Adrenal gland (tissue), 5 donors: ENCODE measurements at regions not wholly inside any gene's neighbourhood (a gene's known extent, or its start where the extent isn't known, plus 50 kb on each side); places are given as distances from the start of the nearest gene placed in this dataset.

Source experiments
- POLR2A ChIP-seq, 2 donors: fragments of 450-650 bp; IDR thresholded peaks; one replicate each; pipeline ENCODE4 v1.6.1; 2017; ENCODE audit warnings: antibody characterized with exemption in 2 of 2, mild to moderate bottlenecking in 2 of 2, moderate library complexity in 1 of 2
- TF ChIP-seq, protein P1 (sequence below), 6 experiments: fragments of 450-650 bp in 4 of 6; fragments of 200-600 bp in 2 of 6; sonication (generic) in 1 of 6; IDR thresholded peaks; 1 replicate in 5 of 6; 2 replicates in 1 of 6; pipeline versions ENCODE4 v1.5.1 to v1.8.0; 2016 to 2021; ENCODE audit warnings: antibody characterized with exemption in 6 of 6, mild to moderate bottlenecking in 2 of 6, moderate library complexity in 1 of 6
- donor health status: DM: no; HTN: no; CAD: no.

DNA sequence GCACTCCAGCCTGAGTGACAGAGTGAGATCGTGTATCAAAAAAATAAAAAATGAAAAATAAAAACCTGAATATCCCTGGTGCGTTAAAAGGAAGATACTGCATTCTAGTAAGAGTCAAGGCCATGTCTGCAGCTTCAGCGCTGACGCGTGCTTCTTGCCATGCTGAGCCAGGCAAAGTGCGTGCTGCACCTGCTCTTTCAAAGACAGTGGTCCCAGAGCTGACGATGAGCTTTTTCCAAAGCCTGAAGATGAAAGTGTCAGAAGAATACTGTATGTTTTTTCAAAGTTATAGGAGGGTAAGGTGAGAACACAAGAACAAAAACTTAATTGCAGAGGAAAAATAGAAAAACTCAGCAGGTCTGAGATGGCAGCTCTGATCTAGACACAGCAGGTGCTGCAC is 115.1 kb downstream of the RNASET2 start:
- TF ChIP-seq, protein P1, sequence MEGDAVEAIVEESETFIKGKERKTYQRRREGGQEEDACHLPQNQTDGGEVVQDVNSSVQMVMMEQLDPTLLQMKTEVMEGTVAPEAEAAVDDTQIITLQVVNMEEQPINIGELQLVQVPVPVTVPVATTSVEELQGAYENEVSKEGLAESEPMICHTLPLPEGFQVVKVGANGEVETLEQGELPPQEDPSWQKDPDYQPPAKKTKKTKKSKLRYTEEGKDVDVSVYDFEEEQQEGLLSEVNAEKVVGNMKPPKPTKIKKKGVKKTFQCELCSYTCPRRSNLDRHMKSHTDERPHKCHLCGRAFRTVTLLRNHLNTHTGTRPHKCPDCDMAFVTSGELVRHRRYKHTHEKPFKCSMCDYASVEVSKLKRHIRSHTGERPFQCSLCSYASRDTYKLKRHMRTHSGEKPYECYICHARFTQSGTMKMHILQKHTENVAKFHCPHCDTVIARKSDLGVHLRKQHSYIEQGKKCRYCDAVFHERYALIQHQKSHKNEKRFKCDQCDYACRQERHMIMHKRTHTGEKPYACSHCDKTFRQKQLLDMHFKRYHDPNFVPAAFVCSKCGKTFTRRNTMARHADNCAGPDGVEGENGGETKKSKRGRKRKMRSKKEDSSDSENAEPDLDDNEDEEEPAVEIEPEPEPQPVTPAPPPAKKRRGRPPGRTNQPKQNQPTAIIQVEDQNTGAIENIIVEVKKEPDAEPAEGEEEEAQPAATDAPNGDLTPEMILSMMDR (IDR thresholded peaks at IDR 0.05), result no peak
- TF ChIP-seq POLR2A (IDR thresholded peaks at IDR 0.05), result no peak
